A549 (cell line): ENCODE measurements at regions not wholly inside any gene's neighbourhood (a gene's known extent, or its start where the extent isn't known, plus 50 kb on each side); places are given as distances from the start of the nearest gene placed in this dataset.

ENCODE experiments used
- CHD4 ChIP-seq: fragments of 200-600 bp; sonication (generic); IDR thresholded peaks from 2 replicates; pipeline ENCODE4 v1.6.1; 2016; ENCODE audit warnings: antibody characterized with exemption, mild to moderate bottlenecking, borderline replicate concordance
- CTCF ChIP-seq: fragments of >200 bp; sonication (Bioruptor Twin); formaldehyde crosslinking; IDR thresholded peaks from 3 replicates; pipeline ENCODE4 v1.5.1; 2016
- ESRRA ChIP-seq: fragments of 150-350 bp; IDR thresholded peaks from 2 replicates; pipeline ENCODE4 v1.6.1; 2014; ENCODE audit warnings: mild to moderate bottlenecking, low read length, borderline replicate concordance
- FOSL2 ChIP-seq, 2 experiments: fragments of 450-650 bp in 1 of 2; fragments of >200 bp in 1 of 2; sonication (Bioruptor Twin) in 1 of 2; formaldehyde crosslinking; IDR thresholded peaks; 2 replicates each; pipeline versions ENCODE4 v1.5.0 to v1.6.1; 2016 to 2020; ENCODE audit warnings: mild to moderate bottlenecking in 1 of 2, moderate library complexity in 1 of 2
- GATA3 ChIP-seq: IDR thresholded peaks from 2 replicates; pipeline ENCODE4 v1.6.1; 2012; ENCODE audit warnings: borderline replicate concordance
- JUNB ChIP-seq: fragments of >200 bp; sonication (Bioruptor Twin); formaldehyde crosslinking; IDR thresholded peaks from 2 replicates; pipeline ENCODE4 v1.6.1; 2016
- POLR2A ChIP-seq: IDR thresholded peaks from 2 replicates; pipeline ENCODE4 v1.6.1; 2012; ENCODE audit warnings: mild to moderate bottlenecking, low read length
- RARB ChIP-seq: fragments of 250-450 bp; sonication (Bioruptor Pico); IDR thresholded peaks from 2 replicates; pipeline ENCODE4 v1.8.0; 2021; ENCODE audit warnings: mild to moderate bottlenecking, moderate library complexity
- RCOR1 ChIP-seq: fragments of 150-350 bp; IDR thresholded peaks from 2 replicates; pipeline ENCODE4 v1.6.1; 2014; ENCODE audit warnings: antibody characterized with exemption, low read length, low read depth
- REST ChIP-seq: fragments of 200-600 bp; sonication (generic); IDR thresholded peaks from 2 replicates; pipeline ENCODE4 v1.6.1; 2016; ENCODE audit warnings: antibody characterized with exemption, mild to moderate bottlenecking, moderate library complexity
- RFX5 ChIP-seq: fragments of 450-650 bp; IDR thresholded peaks from 2 replicates; pipeline ENCODE4 v1.7.1; 2014; ENCODE audit warnings: antibody characterized with exemption, mild to moderate bottlenecking, moderate library complexity

GRCh38 chr14:47988175-47988574 lies 312.8 kb upstream of the MDGA2 start:
- TF ChIP-seq RARB (CRISPR knock-in tag), result no peak
- TF ChIP-seq POLR2A, result no peak
- no peak for TF ChIP-seq CTCF
- TF ChIP-seq GATA3, result no peak
- TF ChIP-seq ESRRA, result no peak
- no peak for TF ChIP-seq JUNB
- no peak for TF ChIP-seq REST
- TF ChIP-seq RCOR1, result no peak
- TF ChIP-seq CHD4, result no peak
- TF ChIP-seq FOSL2 (IDR thresholded peaks at IDR 0.05), result no peak
- TF ChIP-seq FOSL2 (CRISPR knock-in tag; IDR thresholded peaks at IDR 0.05), result no peak
- TF ChIP-seq RFX5, result no peak
